ENCODE measurements at regions not wholly inside any gene's neighbourhood (a gene's known extent, or its start where the extent isn't known, plus 50 kb on each side); places are given as distances from the start of the nearest gene placed in this dataset.
"Not testable (repeated sequence)": the region's sequence is repeated elsewhere in the genome, so short reads cannot be mapped to it uniquely, and the experiment has no call there.

GRCh38 chr18:5004031-5004820, 192.8 kb downstream of the AKAIN1 start:
- TF ChIP-seq POLR2A (IDR thresholded peaks at IDR 0.05; ENCODE audit: low read length); GATA1 (IDR thresholded peaks at IDR 0.05; ENCODE audit: low read depth, low read length): not testable (repeated sequence)

All from erythroblast (primary cell).